Activated CD4-positive, alpha-beta T cell treated with anti-CD3 and anti-CD28 coated beads for 36 hours (primary cell): ENCODE measurements at regions not wholly inside any gene's neighbourhood (a gene's known extent, or its start where the extent isn't known, plus 50 kb on each side); places are given as distances from the start of the nearest gene placed in this dataset.

Source experiments
- ATAC-seq: fragments of 200-7000 bp; cut with Tn5 transposase; one replicate; pipeline ENCODE4 v1.10.0; 2021; ENCODE audit warnings: mild to moderate bottlenecking, moderate library complexity
- CTCF ChIA-PET: fragments of 350-600 bp; sonication (Branson Sonifier 250); formaldehyde crosslinking; loops from one replicate; lab custom pipeline; 2021; ENCODE audit warnings: antibody characterized with exemption; lab: Charles Lee
- POLR2A ChIA-PET: fragments of 350-600 bp; sonication (Branson Sonifier 250); formaldehyde crosslinking; loops from one replicate; lab custom pipeline; 2021; ENCODE audit warnings: antibody characterized with exemption, inconsistent platforms; lab: Charles Lee
- DNase-seq: peaks from one replicate; pipeline ENCODE4 v3.0.0-alpha.2; 2020
- H3K27ac Mint-ChIP-seq: one replicate; pipeline ENCODE4 v1.8.0; 2021; ENCODE audit warnings: mixed read lengths
- H3K27me3 Mint-ChIP-seq: one replicate; pipeline ENCODE4 v1.8.0; 2021; ENCODE audit warnings: mixed read lengths
- H3K36me3 Mint-ChIP-seq: one replicate; pipeline ENCODE4 v1.8.0; 2021; ENCODE audit warnings: low read depth, mixed read lengths
- H3K4me1 Mint-ChIP-seq: one replicate; pipeline ENCODE4 v1.8.0; 2021; ENCODE audit warnings: mixed read lengths
- H3K4me3 Mint-ChIP-seq: one replicate; pipeline ENCODE4 v1.8.0; 2021; ENCODE audit warnings: mild to moderate bottlenecking, moderate library complexity, mixed read lengths
- H3K9me3 Mint-ChIP-seq: one replicate; pipeline ENCODE4 v1.8.0; 2021; ENCODE audit warnings: low read depth, mixed read lengths
- intact Hi-C, 2 experiments: fragments of 100-400 bp; cut with DNase I in 1 of 2; cut with micrococcal nuclease in 1 of 2; formaldehyde crosslinking; loops; one replicate each; pipeline versions ENCODE4 v1.14.2 to v1.15.1; 2022 to 2024; cut with DNase I, micrococcal nuclease

GRCh38 chr21:25506887-25507286 lies 100.4 kb downstream of the MRPL39 start:
- Mint-ChIP-seq H3K9me3 (peaks cover 18% of the 10 kb centered on the region), H3K4me3 (peak overlapping the region; percentile 66), H3K27ac (peak overlapping the region; percentile 86), H3K27me3 (no peaks in the 10 kb centered on the region), H3K4me1 (peaks cover 74% of the 10 kb centered on the region), H3K36me3 (peaks cover 48% of the 10 kb centered on the region)
- ChIA-PET CTCF (interaction anchor here (1.1 to 3.3 kb wide), 13 partner anchors 9 to 85 kb away, joined by 3 to 26 read pairs (median 5); no protein-coding TSS in a partner anchor), POLR2A (interaction anchor here (0.5 to 2.1 kb wide), 4 partner anchors 16 to 66 kb away, joined by 3 to 7 read pairs (median 6); no protein-coding TSS in a partner anchor)
- ATAC-seq (no peak), DNase-seq (no peak)
- intact Hi-C loops: no loop called here

- Mint-ChIP-seq H3K4me3 (peak overlapping the region; percentile 5), H3K4me1 (peaks cover 79% of the 10 kb centered on the region), H3K27me3 (no peaks in the 10 kb centered on the region), H3K9me3 (peaks cover 20% of the 10 kb centered on the region), H3K27ac (peak overlapping the region; percentile 22), H3K36me3 (peaks cover 50% of the 10 kb centered on the region)
- ATAC-seq: no peak
- CTCF ChIA-PET: interaction anchor here (0.7 to 3.3 kb wide), 10 partner anchors 8 to 113 kb away, joined by 3 to 26 read pairs (median 4); no protein-coding TSS in a partner anchor
- DNase-seq: no peak
- intact Hi-C loops: no loop called here
- POLR2A ChIA-PET: interaction anchor here (2.1 kb wide), 1 partner anchor 58 kb away, joined by 5 read pairs; no protein-coding TSS in a partner anchor
Measured at GRCh38 chr21:25506261-25506660, 101.0 kb downstream of the MRPL39 start.

- Mint-ChIP-seq H3K36me3 (peaks cover 63% of the 10 kb centered on the region), H3K9me3 (peaks cover 29% of the 10 kb centered on the region), H3K27ac (peak overlapping the region; percentile 85), H3K4me1 (peaks cover 86% of the 10 kb centered on the region), H3K4me3 (peak overlapping the region; percentile 29), H3K27me3 (no peaks in the 10 kb centered on the region)
- POLR2A ChIA-PET: no interaction called here
- DNase-seq (no peak), ATAC-seq (no peak)
- intact Hi-C loops: loop anchor here in 1 of 2 experiments (2.0 kb wide), 1 partner anchor 83 kb away; no protein-coding TSS in a partner anchor
- CTCF ChIA-PET: interaction anchor here (1.1 to 1.2 kb wide), 2 partner anchors 45 to 56 kb away, joined by 3 read pairs; no protein-coding TSS in a partner anchor
Measured at GRCh38 chr21:25503981-25504380, 103.3 kb downstream of the MRPL39 start.

GRCh38 chr21:25501996-25502665 lies 105.2 kb downstream of the MRPL39 start:
- ATAC-seq: peak; percentile 87
- CTCF ChIA-PET: interaction anchor here (0.7 to 2.8 kb wide), 4 partner anchors 11 to 60 kb away, joined by 3 to 11 read pairs (median 4); no protein-coding TSS in a partner anchor

GRCh38 chr21:25501462-25501861 lies 105.8 kb downstream of the MRPL39 start:
- DNase-seq (peak; percentile 17), ATAC-seq (peak; percentile 10)
- intact Hi-C loops: no loop called here
- H3K9me3 Mint-ChIP-seq: peaks cover 37% of the 10 kb centered on the region
- ChIA-PET POLR2A (interaction anchor here (1.1 to 1.8 kb wide), 6 partner anchors 12 to 78 kb away, joined by 4 to 16 read pairs (median 13); no protein-coding TSS in a partner anchor), CTCF (interaction anchor here (1.3 to 2.8 kb wide), 2 partner anchors 10 to 12 kb away, joined by 4 to 11 read pairs; no protein-coding TSS in a partner anchor)
- H3K4me1 Mint-ChIP-seq: peaks cover 80% of the 10 kb centered on the region
- H3K27ac Mint-ChIP-seq: peak overlapping the region; percentile 99
- H3K36me3 Mint-ChIP-seq: peaks cover 72% of the 10 kb centered on the region
- H3K27me3 Mint-ChIP-seq: no peaks in the 10 kb centered on the region
- peak overlapping the region; percentile 57 for H3K4me3 Mint-ChIP-seq

More at GRCh38 chr21:25501996-25502665, 105.2 kb downstream of the MRPL39 start:
- peaks cover 70% of the 10 kb centered on the region for H3K36me3 Mint-ChIP-seq
- peak overlapping the region; percentile 99 for H3K27ac Mint-ChIP-seq
- peaks cover 35% of the 10 kb centered on the region for H3K9me3 Mint-ChIP-seq
- intact Hi-C loops: loop anchor here (1.0 to 2.0 kb wide), 11 partner anchors 8 to 106 kb away; no protein-coding TSS in a partner anchor
- POLR2A ChIA-PET: interaction anchor here (0.6 to 1.8 kb wide), 12 partner anchors 10 to 132 kb away, joined by 3 to 16 read pairs (median 5); no protein-coding TSS in a partner anchor
- H3K4me3 Mint-ChIP-seq: peak overlapping the region; percentile 57
- H3K4me1 Mint-ChIP-seq: peaks cover 80% of the 10 kb centered on the region
- DNase-seq: peak; percentile 83
- H3K27me3 Mint-ChIP-seq: no peaks in the 10 kb centered on the region

- peaks cover 74% of the 10 kb centered on the region for H3K4me1 Mint-ChIP-seq
- DNase-seq: no peak
- no peaks in the 10 kb centered on the region for H3K27me3 Mint-ChIP-seq
- no peak for ATAC-seq
- intact Hi-C loops: no loop called here
- peaks cover 37% of the 10 kb centered on the region for H3K9me3 Mint-ChIP-seq
- ChIA-PET POLR2A (no interaction called here), CTCF (interaction anchor here (0.8 to 2.8 kb wide), 2 partner anchors 11 to 114 kb away, joined by 3 to 11 read pairs; no protein-coding TSS in a partner anchor)
- peak overlapping the region; percentile 56 for H3K27ac Mint-ChIP-seq
- peaks cover 73% of the 10 kb centered on the region for H3K36me3 Mint-ChIP-seq
- no peak overlapping the region for H3K4me3 Mint-ChIP-seq
Measured at GRCh38 chr21:25500598-25500997, 106.7 kb downstream of the MRPL39 start.

- POLR2A ChIA-PET: interaction anchor here (0.6 to 1.1 kb wide), 3 partner anchors 40 to 70 kb away, joined by 3 to 4 read pairs (median 4); no protein-coding TSS in a partner anchor
- intact Hi-C loops: no loop called here
- ATAC-seq: no peak
- no peaks in the 10 kb centered on the region for H3K27me3 Mint-ChIP-seq
- peaks cover 50% of the 10 kb centered on the region for H3K4me1 Mint-ChIP-seq
- peak overlapping the region; percentile 79 for H3K27ac Mint-ChIP-seq
- CTCF ChIA-PET: interaction anchor here (1.6 to 3.5 kb wide), 2 partner anchors 9 to 10 kb away, joined by 6 to 16 read pairs; no protein-coding TSS in a partner anchor
- peaks cover 66% of the 10 kb centered on the region for H3K36me3 Mint-ChIP-seq
- H3K9me3 Mint-ChIP-seq: peaks cover 20% of the 10 kb centered on the region
- no peak for DNase-seq
- H3K4me3 Mint-ChIP-seq: no peak overlapping the region
Measured at GRCh38 chr21:25496825-25497482, 110.3 kb downstream of the MRPL39 start.

GRCh38 chr21:25494804-25495203 lies 112.5 kb downstream of the MRPL39 start:
- ChIA-PET POLR2A (no interaction called here), CTCF (interaction anchor here (0.7 to 1.2 kb wide), 3 partner anchors 10 to 14 kb away, joined by 3 to 4 read pairs (median 3); no protein-coding TSS in a partner anchor)
- no peaks in the 10 kb centered on the region for H3K27me3 Mint-ChIP-seq
- peaks cover 51% of the 10 kb centered on the region for H3K4me1 Mint-ChIP-seq
- peaks cover 16% of the 10 kb centered on the region for H3K9me3 Mint-ChIP-seq
- no peak for ATAC-seq
- intact Hi-C loops: no loop called here
- no peak for DNase-seq
- H3K27ac Mint-ChIP-seq: no peak overlapping the region
- H3K36me3 Mint-ChIP-seq: peaks cover 63% of the 10 kb centered on the region
- H3K4me3 Mint-ChIP-seq: no peak overlapping the region

- Mint-ChIP-seq H3K4me1 (peaks cover 54% of the 10 kb centered on the region), H3K27me3 (no peaks in the 10 kb centered on the region), H3K9me3 (peaks cover 7% of the 10 kb centered on the region), H3K36me3 (peaks cover 58% of the 10 kb centered on the region), H3K27ac (no peak overlapping the region), H3K4me3 (no peak overlapping the region)
- DNase-seq (no peak), ATAC-seq (no peak)
- ChIA-PET CTCF (interaction anchor here (1.2 kb wide), 1 partner anchor 9 kb away, joined by 4 read pairs; no protein-coding TSS in a partner anchor), POLR2A (no interaction called here)
- intact Hi-C loops: no loop called here
Measured at GRCh38 chr21:25493722-25494121, 113.6 kb downstream of the MRPL39 start.

GRCh38 chr21:25491267-25491666 lies 116.0 kb downstream of the MRPL39 start:
- no peak for ATAC-seq
- no peak for DNase-seq
- Mint-ChIP-seq H3K4me1 (peaks cover 63% of the 10 kb centered on the region), H3K27me3 (no peaks in the 10 kb centered on the region), H3K27ac (peak overlapping the region; percentile 79), H3K4me3 (peak overlapping the region; percentile 35), H3K9me3 (peaks cover 2% of the 10 kb centered on the region), H3K36me3 (peaks cover 43% of the 10 kb centered on the region)
- intact Hi-C loops: no loop called here
- POLR2A ChIA-PET: interaction anchor here (3.1 kb wide), 1 partner anchor 11 kb away, joined by 16 read pairs; no protein-coding TSS in a partner anchor
- CTCF ChIA-PET: interaction anchor here (1.0 to 4.4 kb wide), 8 partner anchors 11 to 89 kb away, joined by 3 to 26 read pairs (median 4); no protein-coding TSS in a partner anchor
